Endothelial cell (in vitro differentiated cells): ENCODE measurements at regions not wholly inside any gene's neighbourhood (a gene's known extent, or its start where the extent isn't known, plus 50 kb on each side); places are given as distances from the start of the nearest gene placed in this dataset.

ENCODE experiments used
- DNase-seq: peaks from one replicate; pipeline ENCODE4 v3.0.0; 2021; ENCODE audit warnings: low spot score
- H3K27ac Mint-ChIP-seq: one replicate; pipeline ENCODE4 v1.8.0; 2021; ENCODE audit warnings: mixed read lengths, inconsistent platforms; ENCODE audit not compliant: unreplicated experiment
- H3K27me3 Mint-ChIP-seq: one replicate; pipeline ENCODE4 v1.8.0; 2021; ENCODE audit warnings: mild to moderate bottlenecking, moderate library complexity, mixed read lengths, inconsistent platforms; ENCODE audit not compliant: unreplicated experiment
- H3K36me3 Mint-ChIP-seq: one replicate; pipeline ENCODE4 v1.8.0; 2021; ENCODE audit warnings: mild to moderate bottlenecking, low read depth, mixed read lengths, inconsistent platforms; ENCODE audit not compliant: unreplicated experiment
- H3K4me1 Mint-ChIP-seq: one replicate; pipeline ENCODE4 v1.8.0; 2021; ENCODE audit warnings: mild to moderate bottlenecking, mixed read lengths, inconsistent platforms; ENCODE audit not compliant: unreplicated experiment
- H3K4me3 Mint-ChIP-seq: one replicate; pipeline ENCODE4 v1.8.0; 2021; ENCODE audit warnings: mild to moderate bottlenecking, mixed read lengths, inconsistent platforms; ENCODE audit not compliant: unreplicated experiment
- H3K9me3 Mint-ChIP-seq: one replicate; pipeline ENCODE4 v1.8.0; 2021; ENCODE audit warnings: mixed read lengths, inconsistent platforms; ENCODE audit not compliant: unreplicated experiment
- TF ChIP-seq, protein P1 (sequence below): fragments of 200-600 bp; sonication (generic); IDR thresholded peaks from one replicate; pipeline ENCODE4 v1.5.0; 2021; ENCODE audit warnings: antibody characterized with exemption; ENCODE audit not compliant: unreplicated experiment

DNA sequence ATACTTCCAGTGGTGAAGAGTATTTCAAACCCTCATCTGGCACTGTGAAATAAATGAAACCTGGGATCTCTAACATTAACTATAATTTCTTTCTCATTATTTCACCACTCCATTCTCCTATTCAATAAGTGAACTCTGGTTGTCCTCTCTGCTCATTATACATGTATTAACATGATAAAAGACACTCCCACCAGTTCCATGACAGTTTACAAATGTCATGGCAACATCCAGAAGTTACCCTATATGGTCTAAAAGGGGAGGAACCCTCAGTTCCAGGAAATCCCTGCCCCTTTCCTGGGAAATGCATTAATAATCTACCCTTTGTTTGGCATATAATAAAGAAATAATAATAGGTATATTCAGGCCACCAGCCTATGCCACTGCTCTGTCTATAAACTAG lies 62.7 kb upstream of the BRINP3 start:
- TF ChIP-seq, protein P1, sequence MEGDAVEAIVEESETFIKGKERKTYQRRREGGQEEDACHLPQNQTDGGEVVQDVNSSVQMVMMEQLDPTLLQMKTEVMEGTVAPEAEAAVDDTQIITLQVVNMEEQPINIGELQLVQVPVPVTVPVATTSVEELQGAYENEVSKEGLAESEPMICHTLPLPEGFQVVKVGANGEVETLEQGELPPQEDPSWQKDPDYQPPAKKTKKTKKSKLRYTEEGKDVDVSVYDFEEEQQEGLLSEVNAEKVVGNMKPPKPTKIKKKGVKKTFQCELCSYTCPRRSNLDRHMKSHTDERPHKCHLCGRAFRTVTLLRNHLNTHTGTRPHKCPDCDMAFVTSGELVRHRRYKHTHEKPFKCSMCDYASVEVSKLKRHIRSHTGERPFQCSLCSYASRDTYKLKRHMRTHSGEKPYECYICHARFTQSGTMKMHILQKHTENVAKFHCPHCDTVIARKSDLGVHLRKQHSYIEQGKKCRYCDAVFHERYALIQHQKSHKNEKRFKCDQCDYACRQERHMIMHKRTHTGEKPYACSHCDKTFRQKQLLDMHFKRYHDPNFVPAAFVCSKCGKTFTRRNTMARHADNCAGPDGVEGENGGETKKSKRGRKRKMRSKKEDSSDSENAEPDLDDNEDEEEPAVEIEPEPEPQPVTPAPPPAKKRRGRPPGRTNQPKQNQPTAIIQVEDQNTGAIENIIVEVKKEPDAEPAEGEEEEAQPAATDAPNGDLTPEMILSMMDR, result no peak
- Mint-ChIP-seq H3K9me3 (no peaks in the 10 kb centered on the region), H3K27me3 (no peaks in the 10 kb centered on the region), H3K4me1 (no peaks in the 10 kb centered on the region), H3K36me3 (no peaks in the 10 kb centered on the region), H3K27ac (no peak overlapping the region), H3K4me3 (no peak overlapping the region)
- no peak for DNase-seq

DNA sequence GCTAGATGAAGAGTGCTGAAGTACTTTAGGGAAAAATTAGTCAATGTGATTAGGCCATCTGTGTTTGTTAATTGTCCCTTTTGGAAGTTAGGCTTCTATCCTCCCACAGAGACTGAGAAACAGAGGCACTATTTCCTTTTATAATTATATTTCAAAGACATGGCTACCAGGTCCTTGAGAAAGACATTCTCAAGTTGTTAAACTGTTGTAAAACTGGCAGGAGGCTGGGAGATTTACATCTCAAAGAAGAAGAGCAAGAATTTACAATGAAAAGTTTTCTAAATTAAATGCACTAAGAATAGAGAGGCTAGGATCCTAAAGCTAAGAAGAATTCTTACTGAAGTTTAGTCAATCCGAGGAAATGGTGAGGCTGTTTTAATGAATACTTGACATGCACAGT lies 74.0 kb upstream of the BRINP3 start:
- no peaks in the 10 kb centered on the region for H3K4me1 Mint-ChIP-seq
- H3K4me3 Mint-ChIP-seq, result no peak overlapping the region
- DNase-seq, result no peak
- TF ChIP-seq, protein P1, result no peak
- H3K9me3 Mint-ChIP-seq, result no peaks in the 10 kb centered on the region
- H3K27me3 Mint-ChIP-seq, result peaks cover 2% of the 10 kb centered on the region
- H3K36me3 Mint-ChIP-seq, result no peaks in the 10 kb centered on the region
- no peak overlapping the region for H3K27ac Mint-ChIP-seq

DNA sequence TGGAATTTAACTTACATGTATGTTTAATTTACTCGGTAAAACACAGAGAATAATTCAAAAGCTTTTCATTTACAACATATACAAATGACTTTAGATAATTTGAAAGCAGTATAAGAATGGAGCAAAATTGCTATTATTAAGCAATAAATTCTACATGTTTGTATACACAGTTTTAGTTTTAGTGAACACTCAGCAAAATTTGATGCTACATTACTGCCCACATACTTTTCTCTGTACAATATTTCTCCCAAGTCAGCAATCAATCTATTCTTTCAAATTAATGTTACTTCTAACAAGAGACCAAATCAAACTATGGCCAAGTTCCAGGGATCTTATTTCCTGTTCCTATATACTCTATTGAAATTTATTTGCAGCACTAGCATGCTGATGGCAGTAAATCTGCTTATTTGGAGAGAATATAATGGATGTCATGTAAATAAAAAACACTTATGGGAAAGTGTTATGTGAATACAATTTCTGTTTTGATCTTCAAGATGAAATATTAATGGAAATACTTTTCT lies 82.6 kb upstream of the BRINP3 start:
- Mint-ChIP-seq H3K9me3 (no peaks in the 10 kb centered on the region), H3K27me3 (no peaks in the 10 kb centered on the region), H3K27ac (no peak overlapping the region), H3K36me3 (no peaks in the 10 kb centered on the region), H3K4me1 (no peaks in the 10 kb centered on the region), H3K4me3 (no peak overlapping the region)
- TF ChIP-seq, protein P1, result no peak
- no peak for DNase-seq

DNA sequence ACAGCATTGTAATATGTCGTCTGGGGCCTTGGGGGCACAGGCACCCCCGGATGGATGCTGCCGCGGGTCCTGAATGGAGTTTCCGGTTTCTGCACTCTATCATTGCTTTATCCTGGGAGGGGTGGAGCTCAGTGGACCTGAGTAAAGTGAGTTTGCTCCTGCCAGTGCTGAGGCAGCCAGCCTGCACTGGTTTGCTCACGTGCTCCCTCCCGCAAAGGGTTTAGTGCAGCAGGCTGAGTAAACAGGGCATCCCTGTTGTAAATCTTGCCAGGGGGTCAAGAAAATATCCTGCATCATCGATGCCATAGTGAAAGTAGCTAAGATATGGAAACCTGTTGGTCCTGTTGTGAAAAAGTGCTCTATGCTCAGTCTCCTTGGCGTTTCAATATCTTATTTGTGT lies 85.6 kb upstream of the BRINP3 start:
- Mint-ChIP-seq H3K36me3 (no peaks in the 10 kb centered on the region), H3K4me1 (no peaks in the 10 kb centered on the region), H3K9me3 (no peaks in the 10 kb centered on the region), H3K4me3 (no peak overlapping the region), H3K27me3 (no peaks in the 10 kb centered on the region), H3K27ac (no peak overlapping the region)
- TF ChIP-seq, protein P1, result no peak
- no peak for DNase-seq

DNA sequence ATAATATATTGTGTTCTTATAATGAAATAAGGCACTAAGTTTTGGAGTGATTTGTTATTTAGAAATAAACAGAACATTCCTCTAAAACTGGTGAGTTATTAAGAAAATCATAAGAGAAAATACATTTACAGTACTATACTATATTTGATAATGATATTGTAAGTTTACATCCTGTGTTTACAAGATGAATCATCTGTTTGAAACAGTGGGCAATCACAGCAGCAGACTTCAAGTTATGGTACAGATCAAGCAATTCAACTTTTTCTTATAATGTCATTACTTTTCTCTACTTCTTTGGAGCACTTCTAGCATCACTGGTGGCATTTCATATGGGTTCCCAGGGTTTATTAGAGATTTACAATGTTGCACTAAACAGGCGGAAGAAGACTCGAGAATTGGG lies 86.5 kb upstream of the BRINP3 start:
- TF ChIP-seq, protein P1, result no peak

More for the DNA sequence above, 86.5 kb upstream of the BRINP3 start:
- Mint-ChIP-seq H3K27me3 (no peaks in the 10 kb centered on the region), H3K4me1 (no peaks in the 10 kb centered on the region), H3K36me3 (no peaks in the 10 kb centered on the region), H3K9me3 (no peaks in the 10 kb centered on the region), H3K27ac (no peak overlapping the region), H3K4me3 (no peak overlapping the region)
- no peak for DNase-seq
